ENCODE measurements at regions not wholly inside any gene's neighbourhood (a gene's known extent, or its start where the extent isn't known, plus 50 kb on each side); places are given as distances from the start of the nearest gene placed in this dataset.

GRCh38 chr14:81805785-81806184 lies 272.1 kb upstream of the SEL1L start:
- 43 to 50% methylated on average over 2 of the region's 2 CpGs for WGBS, 2 donors
- intact Hi-C loops (cut with DNase I; ENCODE audit: low total_unique reads), result no loop called here
- no peak for DNase-seq (ENCODE audit: low spot score in 2 of 2)
- no peak overlapping the region for H3K4me3 ChIP-seq (ENCODE audit: low read depth, poor library complexity, severe bottlenecking)
- TF ChIP-seq CTCF (IDR thresholded peaks at IDR 0.05) (no peak), POLR2A (IDR thresholded peaks at IDR 0.05) (no peak)

GRCh38 chr14:81811705-81812269 lies 278.1 kb upstream of the SEL1L start:
- TF ChIP-seq CTCF (IDR thresholded peaks at IDR 0.05) (no peak), POLR2A (IDR thresholded peaks at IDR 0.05) (no peak)
- 73 to 80% methylated on average over 7 of the region's 7 CpGs for WGBS, 2 donors
- intact Hi-C loops (cut with DNase I; ENCODE audit: low total_unique reads), result no loop called here
- DNase-seq (ENCODE audit: low spot score in 2 of 2), result no peak
- H3K4me3 ChIP-seq (ENCODE audit: low read depth, poor library complexity, severe bottlenecking), result no peak overlapping the region

GRCh38 chr14:81818271-81818670 lies 284.6 kb upstream of the SEL1L start:
- no peak for DNase-seq (ENCODE audit: low spot score in 2 of 2)
- WGBS, 2 donors, result 76 to 78% methylated on average over 1 of the region's 1 CpG
- no peak for TF ChIP-seq CTCF (IDR thresholded peaks at IDR 0.05)
- no peak for TF ChIP-seq POLR2A (IDR thresholded peaks at IDR 0.05)
- H3K4me3 ChIP-seq (ENCODE audit: low read depth, poor library complexity, severe bottlenecking), result no peak overlapping the region
- intact Hi-C loops (cut with DNase I; ENCODE audit: low total_unique reads), result no loop called here

- H3K4me3 ChIP-seq (ENCODE audit: low read depth, poor library complexity, severe bottlenecking), result no peak overlapping the region
- WGBS, 2 donors, result 63 to 81% methylated on average over 5 of the region's 5 CpGs
- TF ChIP-seq POLR2A (IDR thresholded peaks at IDR 0.05), result no peak
- TF ChIP-seq CTCF (IDR thresholded peaks at IDR 0.05), result no peak
- no peak for DNase-seq (ENCODE audit: low spot score in 2 of 2)
- intact Hi-C loops (cut with DNase I; ENCODE audit: low total_unique reads), result no loop called here
Observed at GRCh38 chr14:81819344-81819743, 285.7 kb upstream of the SEL1L start.

GRCh38 chr14:81819910-81820309 lies 286.3 kb upstream of the SEL1L start:
- intact Hi-C loops (cut with DNase I; ENCODE audit: low total_unique reads), result no loop called here
- H3K4me3 ChIP-seq (ENCODE audit: low read depth, poor library complexity, severe bottlenecking), result no peak overlapping the region
- DNase-seq (ENCODE audit: low spot score in 2 of 2), result no peak
- TF ChIP-seq CTCF (IDR thresholded peaks at IDR 0.05) (no peak), POLR2A (IDR thresholded peaks at IDR 0.05) (no peak)
- WGBS, 2 donors, result 58 to 65% methylated on average over 1 of the region's 1 CpG

GRCh38 chr14:81826081-81826480 lies 292.4 kb upstream of the SEL1L start:
- no peak for TF ChIP-seq CTCF (IDR thresholded peaks at IDR 0.05)
- no peak for TF ChIP-seq POLR2A (IDR thresholded peaks at IDR 0.05)
- intact Hi-C loops (cut with DNase I; ENCODE audit: low total_unique reads), result no loop called here
- 67 to 91% methylated on average over 1 of the region's 1 CpG for WGBS, 2 donors
- no peak overlapping the region for H3K4me3 ChIP-seq (ENCODE audit: low read depth, poor library complexity, severe bottlenecking)
- DNase-seq (ENCODE audit: low spot score in 2 of 2), result no peak
